ENCODE measurements at regions not wholly inside any gene's neighbourhood (a gene's known extent, or its start where the extent isn't known, plus 50 kb on each side); places are given as distances from the start of the nearest gene placed in this dataset.
"Not testable (repeated sequence)": the region's sequence is repeated elsewhere in the genome, so short reads cannot be mapped to it uniquely, and the experiment has no call there.

DNA sequence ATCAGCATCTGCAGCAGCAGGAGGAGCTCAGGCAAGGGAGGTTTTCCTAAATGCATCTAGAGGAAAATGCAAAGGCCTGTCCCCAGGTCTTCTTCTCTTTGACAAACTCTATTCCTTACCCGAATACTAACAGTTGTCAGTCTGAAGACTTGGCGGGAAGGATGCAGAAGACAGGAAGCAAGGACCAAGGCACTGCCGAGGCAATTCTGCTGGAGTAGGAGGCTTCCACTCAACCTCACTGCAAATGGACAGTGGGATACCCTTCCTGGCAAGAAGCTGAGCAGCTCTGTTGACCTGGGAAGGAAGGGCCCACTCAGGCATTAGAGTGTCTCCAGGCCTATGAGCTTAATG, 373.0 kb downstream of the CCSER2 start:
- no peak for DNase-seq (ENCODE audit: low read depth)

GRCh38 chr10:84704101-84704500, 375.7 kb downstream of the CCSER2 start:
- DNase-seq (ENCODE audit: low read depth): no peak

GRCh38 chr10:84706431-84706830, 378.0 kb downstream of the CCSER2 start:
- no peak for DNase-seq (ENCODE audit: low read depth)

DNA sequence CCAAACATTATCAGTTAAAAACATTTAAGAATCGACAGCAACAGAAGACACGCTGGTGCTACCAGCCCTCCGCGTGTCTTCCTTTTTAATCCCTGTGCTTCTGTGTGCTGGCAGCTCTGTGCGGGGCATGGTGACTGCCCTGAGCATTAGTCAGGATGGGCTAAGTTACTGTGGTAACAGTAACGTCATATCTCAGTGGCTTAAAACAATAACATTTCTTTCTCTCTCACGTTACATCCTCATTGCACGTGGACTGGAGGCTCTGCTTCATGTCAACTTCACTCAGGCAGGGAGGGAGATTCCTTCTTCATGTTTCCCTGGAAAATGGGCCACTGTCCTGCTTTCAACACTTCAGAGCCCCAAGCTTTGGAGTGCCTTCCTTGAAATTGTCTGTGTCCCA, 378.5 kb downstream of the CCSER2 start:
- no peak for DNase-seq (ENCODE audit: low read depth)

GRCh38 chr10:84715911-84716310, 387.5 kb downstream of the CCSER2 start:
- DNase-seq (ENCODE audit: low read depth): no peak

GRCh38 chr10:84718877-84719616, 390.7 kb downstream of the CCSER2 start:
- DNase-seq (ENCODE audit: low read depth): no peak

GRCh38 chr10:84719687-84720086, 391.3 kb downstream of the CCSER2 start:
- no peak for DNase-seq (ENCODE audit: low read depth)

- DNase-seq (ENCODE audit: low read depth): no peak
Measured at GRCh38 chr10:84727398-84727797, 399.0 kb downstream of the CCSER2 start.

DNA sequence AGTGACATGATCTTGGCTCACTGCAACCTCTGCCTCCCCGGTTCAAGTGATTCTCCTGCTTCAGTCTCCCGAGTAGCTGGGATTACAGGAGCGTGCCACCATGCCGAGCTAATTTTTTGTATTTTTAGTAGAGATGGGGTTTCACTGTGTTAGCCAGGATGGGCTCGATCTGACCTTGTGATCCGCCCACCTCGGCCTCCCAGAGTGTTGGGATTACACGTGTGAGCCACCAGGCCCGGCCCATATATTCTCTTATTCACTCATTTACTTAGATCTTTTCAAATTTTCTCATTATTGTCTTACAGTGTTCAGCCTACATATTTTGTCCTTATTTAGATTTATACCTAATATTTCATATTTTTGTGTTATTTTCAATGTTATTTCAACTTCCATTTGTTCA, 410.7 kb downstream of the CCSER2 start:
- not testable (repeated sequence) for DNase-seq (ENCODE audit: low read depth)

DNA sequence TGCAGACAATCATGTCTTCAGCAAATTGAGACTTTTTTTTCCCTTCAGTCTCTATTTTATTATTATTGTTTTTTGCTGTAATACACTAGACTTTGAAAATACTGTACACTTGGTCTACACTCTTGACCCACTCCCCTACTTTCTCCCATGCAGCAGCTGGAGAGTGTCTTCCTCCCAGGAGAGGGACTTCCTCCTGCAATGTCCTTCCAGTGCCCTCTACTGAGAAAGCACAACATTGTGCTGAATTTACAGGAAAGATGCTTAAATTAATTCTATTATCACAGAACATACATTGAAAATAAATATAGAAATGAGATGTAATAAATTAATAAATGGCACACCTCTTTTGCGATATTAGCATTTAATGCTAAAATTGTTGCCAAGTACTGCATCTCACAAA, 411.3 kb downstream of the CCSER2 start:
- no peak for DNase-seq (ENCODE audit: low read depth)

DNA sequence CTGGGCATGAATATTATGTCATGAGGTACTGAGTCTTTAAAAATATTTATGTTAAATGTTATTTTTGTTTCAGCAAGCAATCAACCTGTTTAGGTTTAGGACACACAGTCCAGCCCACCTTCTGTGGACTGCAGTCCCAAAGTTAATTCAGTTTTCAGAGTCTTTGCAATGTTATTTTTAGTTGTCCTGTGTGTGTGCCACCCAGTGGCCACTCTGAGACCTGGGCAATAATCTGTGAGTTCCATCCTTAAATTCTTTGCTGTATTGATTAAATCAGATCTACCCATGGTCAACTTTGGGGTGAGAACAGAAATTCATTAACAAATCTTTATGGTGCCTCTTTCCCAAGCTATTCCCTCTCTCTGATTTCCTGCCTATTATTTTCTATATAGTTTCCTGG, 415.1 kb downstream of the CCSER2 start:
- no peak for DNase-seq (ENCODE audit: low read depth)

DNA sequence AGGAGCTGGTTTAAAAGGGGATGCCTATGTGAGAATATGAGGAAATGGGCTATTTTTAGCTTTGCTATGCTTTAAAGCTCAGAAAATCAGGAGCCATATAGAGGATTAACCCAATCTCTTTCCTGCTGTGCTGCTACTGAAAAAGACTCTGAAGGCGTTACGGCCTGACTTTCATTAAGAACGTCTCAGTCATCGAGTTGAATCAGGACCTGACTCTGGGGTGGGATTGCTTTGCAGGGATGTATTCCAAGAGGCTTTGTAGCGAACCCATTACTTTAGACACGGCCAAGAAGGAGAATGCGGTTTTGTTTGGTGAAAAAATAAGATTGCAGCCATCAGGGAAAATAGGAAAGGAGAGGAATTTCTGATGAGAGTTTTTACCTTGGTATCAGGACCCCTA, 426.9 kb downstream of the CCSER2 start:
- DNase-seq (ENCODE audit: low read depth): no peak

DNA sequence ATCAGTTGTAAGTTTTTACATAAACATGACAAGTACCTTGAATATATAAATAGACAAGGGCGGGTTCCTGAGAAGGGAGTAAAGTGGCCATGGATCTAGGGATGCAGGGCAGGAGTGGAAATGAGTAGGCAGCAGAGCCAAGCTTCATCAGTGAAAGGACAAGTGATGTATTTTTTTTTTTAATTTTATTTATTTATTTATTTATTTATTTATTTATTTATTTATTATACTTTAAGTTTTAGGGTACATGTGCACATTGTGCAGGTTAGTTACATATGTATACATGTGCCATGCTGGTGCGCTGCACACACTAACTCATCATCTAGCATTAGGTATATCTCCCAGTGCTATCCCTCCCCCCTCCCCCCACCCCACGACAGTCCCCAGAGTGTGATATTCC, 428.3 kb downstream of the CCSER2 start:
- not testable (repeated sequence) for DNase-seq (ENCODE audit: low read depth)

DNA sequence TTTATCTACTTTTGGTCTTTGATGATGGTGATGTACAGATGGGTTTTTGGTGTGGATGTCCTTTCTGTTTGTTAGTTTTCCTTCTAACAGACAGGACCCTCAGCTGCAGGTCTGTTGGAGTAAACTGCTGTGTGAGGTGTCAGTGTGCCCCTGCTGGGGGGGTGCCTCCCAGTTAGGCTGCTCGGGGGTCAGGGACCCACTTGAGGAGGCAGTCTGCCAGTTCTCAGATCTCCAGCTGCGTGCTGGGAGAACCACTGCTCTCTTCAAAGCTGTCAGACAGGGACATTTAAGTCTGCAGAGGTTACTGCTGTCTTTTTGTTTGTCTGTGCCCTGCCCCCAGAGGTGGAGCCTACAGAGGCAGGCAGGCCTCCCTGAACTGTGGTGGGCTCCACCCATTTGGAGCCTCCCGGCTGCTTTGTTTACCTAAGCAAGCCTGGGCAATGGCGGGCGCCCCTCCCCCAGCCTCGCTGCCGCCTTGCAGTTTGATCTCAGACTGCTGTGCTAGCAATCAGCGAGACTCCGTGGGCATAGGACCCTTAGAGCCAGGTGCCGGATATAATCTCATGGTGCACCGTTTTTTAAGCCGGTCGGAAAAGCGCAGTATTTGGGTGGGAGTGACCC, 433.7 kb downstream of the CCSER2 start:
- DNase-seq (ENCODE audit: low read depth): not testable (repeated sequence)

DNA sequence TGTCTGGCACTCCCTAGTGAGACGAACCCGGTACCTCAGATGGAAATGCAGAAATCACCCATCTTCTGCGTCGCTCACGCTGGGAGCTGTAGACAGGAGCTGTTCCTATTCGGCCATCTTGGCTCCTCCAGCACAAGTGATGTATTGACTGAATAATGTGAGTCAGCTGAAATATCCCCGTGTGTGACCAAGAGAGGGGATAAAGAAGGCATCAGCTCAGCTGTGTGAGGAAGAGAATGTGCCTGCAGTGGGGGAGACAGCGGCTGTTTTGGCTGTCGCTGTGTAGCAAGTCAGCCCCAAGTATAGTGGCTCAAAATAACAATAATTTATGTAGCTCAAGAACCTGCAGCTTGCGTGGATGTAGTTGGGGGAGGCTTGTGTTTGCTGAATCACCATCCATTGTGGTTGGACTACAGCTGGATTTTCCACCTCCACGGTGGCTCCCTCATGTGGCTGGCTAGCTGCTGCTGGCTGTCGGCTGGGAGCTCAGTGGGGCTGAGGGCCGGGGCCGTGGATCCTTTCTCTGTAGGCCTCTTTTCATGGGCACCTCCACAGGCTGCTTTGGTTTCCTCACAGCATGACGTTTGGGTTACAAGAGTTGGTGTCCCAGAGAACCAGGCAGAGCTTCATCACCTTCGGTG, 434.5 kb downstream of the CCSER2 start:
- DNase-seq (ENCODE audit: low read depth): no peak

DNA sequence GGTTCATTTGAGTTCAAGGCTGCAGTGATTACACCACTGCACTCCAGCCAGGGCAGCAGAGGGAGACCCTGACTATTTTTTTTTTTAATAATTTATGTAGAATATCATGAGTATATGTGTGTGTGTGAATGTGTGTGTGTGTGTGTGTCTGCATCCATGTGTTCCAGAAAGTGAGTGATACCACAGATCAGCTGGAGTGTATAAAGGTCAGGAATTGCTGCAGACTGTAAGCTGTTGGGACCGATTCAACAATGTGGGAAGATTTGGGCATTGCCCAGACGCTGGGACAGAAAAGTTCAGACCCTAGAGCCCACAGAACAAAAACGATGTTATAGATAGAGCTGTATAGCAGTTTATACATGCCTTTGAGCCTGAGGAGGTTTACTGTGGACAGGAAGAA, 435.6 kb downstream of the CCSER2 start:
- no peak for DNase-seq (ENCODE audit: low read depth)

DNA sequence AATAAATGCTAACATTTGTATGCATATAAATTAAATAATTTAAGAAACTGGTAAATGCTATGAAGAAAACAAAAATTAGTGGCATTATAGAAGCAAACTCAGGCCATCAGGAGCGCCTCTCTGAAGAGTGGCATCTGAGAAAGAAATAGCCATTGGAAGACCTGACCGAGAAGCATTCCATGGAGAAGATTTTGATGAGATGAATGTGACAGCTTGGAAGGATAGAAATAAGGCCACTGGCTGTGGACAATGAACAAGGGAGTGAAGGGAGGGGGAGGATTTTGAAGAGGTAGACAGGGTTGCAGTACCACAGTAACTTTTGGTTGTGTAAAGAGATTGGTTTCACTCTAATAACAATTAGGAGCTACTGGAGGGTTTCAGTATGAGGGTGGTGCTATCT, 436.7 kb downstream of the CCSER2 start:
- no peak for DNase-seq (ENCODE audit: low read depth)

GRCh38 chr10:84765656-84766055, 437.3 kb downstream of the CCSER2 start:
- DNase-seq (ENCODE audit: low read depth): no peak

GRCh38 chr10:84766923-84767322, 438.5 kb downstream of the CCSER2 start:
- no peak for DNase-seq (ENCODE audit: low read depth)

GRCh38 chr10:84768132-84768531, 439.7 kb downstream of the CCSER2 start:
- no peak for DNase-seq (ENCODE audit: low read depth)

DNA sequence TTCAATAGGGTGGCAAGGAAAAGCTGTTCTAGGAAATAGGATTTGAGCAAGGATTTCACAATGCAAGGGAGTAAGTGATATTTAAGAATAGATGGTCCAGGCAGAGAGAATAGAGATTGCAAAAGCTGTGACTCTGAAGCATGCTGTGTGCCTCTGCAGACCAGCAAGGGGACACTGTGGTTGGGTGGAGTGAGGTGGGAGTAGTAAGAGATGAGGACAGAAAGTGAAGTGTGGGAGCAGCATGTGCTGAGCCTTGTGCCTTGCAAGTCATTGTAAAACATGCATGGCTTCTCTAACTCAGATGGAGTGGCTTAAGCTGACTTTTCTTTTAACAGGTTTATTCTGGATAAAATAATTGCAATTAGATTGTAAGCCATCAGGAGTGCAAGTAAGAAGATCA, 442.4 kb downstream of the CCSER2 start:
- DNase-seq (ENCODE audit: low read depth): no peak

DNA sequence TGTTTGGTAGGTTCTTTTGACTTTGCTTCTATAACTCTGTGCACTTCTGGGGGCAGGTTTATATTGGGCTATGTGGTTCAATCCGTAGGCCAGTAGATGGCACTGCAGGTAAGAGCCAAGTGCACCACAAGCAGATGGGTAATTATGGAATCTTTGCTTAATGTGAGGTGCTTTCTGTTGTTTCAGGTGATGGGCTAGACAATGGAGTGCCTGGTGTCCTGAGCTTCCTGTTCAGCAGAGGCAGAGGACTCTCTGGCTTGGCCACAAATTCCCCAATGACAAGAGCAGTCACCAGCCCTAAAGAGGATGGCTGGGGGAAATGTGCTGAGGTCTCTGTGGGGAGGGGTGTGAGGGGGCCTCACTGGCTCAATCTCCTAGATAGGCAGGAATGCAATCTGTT, 455.0 kb downstream of the CCSER2 start:
- no peak for DNase-seq (ENCODE audit: low read depth)

DNA sequence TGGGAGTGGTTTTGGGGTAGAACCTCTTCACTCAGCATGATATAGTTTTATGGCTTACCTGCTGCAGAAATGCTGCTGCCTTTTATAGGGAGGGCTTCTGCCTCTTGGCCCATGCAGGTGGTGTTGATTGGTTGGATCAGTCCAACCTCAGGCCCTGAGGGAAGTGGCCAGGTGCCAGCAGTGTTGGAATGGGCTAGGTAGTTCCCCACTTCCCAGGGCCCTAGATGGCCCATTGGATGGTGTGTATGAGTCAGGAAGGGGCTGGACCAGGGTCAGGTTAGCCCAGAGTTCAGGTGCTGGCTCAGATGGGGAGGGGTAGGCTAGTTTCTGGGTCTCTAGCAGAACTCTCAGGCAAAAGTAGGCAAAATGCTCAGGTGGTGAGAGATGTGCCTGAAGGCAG, 455.5 kb downstream of the CCSER2 start:
- no peak for DNase-seq (ENCODE audit: low read depth)

- no peak for DNase-seq (ENCODE audit: low read depth)
Measured at GRCh38 chr10:84784749-84785148, 456.4 kb downstream of the CCSER2 start.
